ENCODE measurements at regions not wholly inside any gene's neighbourhood (a gene's known extent, or its start where the extent isn't known, plus 50 kb on each side); places are given as distances from the start of the nearest gene placed in this dataset.

GRCh38 chr18:24840051-24840450, 379.6 kb downstream of the HRH4 start:
- H3K4me3 ChIP-seq (replicated peaks; ENCODE audit: low read depth, low read length) = no peak overlapping the region
- no peak for TF ChIP-seq CTCF (IDR thresholded peaks at IDR 0.05; ENCODE audit: low read length, missing control alignments)
- no peak for DNase-seq (ENCODE audit: low read depth)

DNA sequence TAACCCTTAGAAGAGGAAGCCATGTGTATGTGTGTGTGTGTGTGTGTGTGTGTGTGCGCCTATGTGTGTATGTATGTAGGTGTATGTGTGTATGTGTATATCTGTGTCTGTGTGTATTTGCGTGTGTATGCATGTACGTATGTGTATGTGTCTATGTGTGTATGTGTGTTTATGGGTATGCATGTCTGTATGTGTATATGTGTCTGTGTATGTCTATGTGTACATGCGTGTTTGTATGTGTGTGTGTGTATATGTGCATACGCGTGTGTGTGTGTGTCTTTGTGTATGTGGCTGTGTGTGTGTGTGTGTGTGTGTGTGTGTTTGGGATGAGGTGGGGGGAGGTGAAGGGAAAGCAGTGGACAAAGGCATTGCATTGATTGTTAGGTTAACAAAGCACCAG, 380.2 kb downstream of the HRH4 start:
- H3K4me3 ChIP-seq (replicated peaks; ENCODE audit: low read depth, low read length) = no peak overlapping the region
- TF ChIP-seq CTCF (IDR thresholded peaks at IDR 0.05; ENCODE audit: low read length, missing control alignments) = no peak
- DNase-seq (ENCODE audit: low read depth) = no peak

GRCh38 chr18:24841536-24841935, 381.1 kb downstream of the HRH4 start:
- no peak overlapping the region for H3K4me3 ChIP-seq (replicated peaks; ENCODE audit: low read depth, low read length)
- TF ChIP-seq CTCF (IDR thresholded peaks at IDR 0.05; ENCODE audit: low read length, missing control alignments) = no peak
- DNase-seq (ENCODE audit: low read depth) = no peak

GRCh38 chr18:24843123-24843522, 382.7 kb downstream of the HRH4 start:
- TF ChIP-seq CTCF (IDR thresholded peaks at IDR 0.05; ENCODE audit: low read length, missing control alignments) = no peak
- no peak for DNase-seq (ENCODE audit: low read depth)
- H3K4me3 ChIP-seq (replicated peaks; ENCODE audit: low read depth, low read length) = no peak overlapping the region

GRCh38 chr18:24846138-24846537, 385.7 kb downstream of the HRH4 start:
- no peak for TF ChIP-seq CTCF (IDR thresholded peaks at IDR 0.05; ENCODE audit: low read length, missing control alignments)
- no peak for DNase-seq (ENCODE audit: low read depth)

DNA sequence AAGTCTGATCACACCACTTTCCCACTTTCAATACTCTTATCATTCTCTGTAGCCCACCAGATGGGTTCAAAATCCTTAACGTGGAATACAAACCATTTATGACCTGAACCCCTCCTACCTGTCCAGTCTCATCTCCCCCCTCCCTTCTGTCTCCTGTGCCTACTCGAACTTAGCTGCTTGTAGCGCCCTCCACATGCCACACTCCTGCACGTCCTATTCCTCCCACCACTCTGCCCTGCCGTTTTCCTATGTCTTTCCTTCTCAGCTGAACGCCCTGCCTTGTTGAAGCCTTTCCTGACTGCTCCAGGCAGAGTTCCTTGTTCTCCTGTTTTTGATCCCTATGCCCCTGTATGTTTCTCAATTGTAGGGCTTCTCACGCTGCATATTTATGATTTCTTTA, 390.1 kb downstream of the HRH4 start:
- no peak for DNase-seq (ENCODE audit: low read depth)
- no peak overlapping the region for H3K4me3 ChIP-seq (replicated peaks; ENCODE audit: low read depth, low read length)
- TF ChIP-seq CTCF (IDR thresholded peaks at IDR 0.05; ENCODE audit: low read length, missing control alignments) = no peak

More at GRCh38 chr18:24846138-24846537, 385.7 kb downstream of the HRH4 start:
- no peak overlapping the region for H3K4me3 ChIP-seq (replicated peaks; ENCODE audit: low read depth, low read length)

GRCh38 chr18:24853076-24853475, 392.6 kb downstream of the HRH4 start:
- TF ChIP-seq CTCF (IDR thresholded peaks at IDR 0.05; ENCODE audit: low read length, missing control alignments) = no peak
- H3K4me3 ChIP-seq (replicated peaks; ENCODE audit: low read depth, low read length) = no peak overlapping the region
- no peak for DNase-seq (ENCODE audit: low read depth)

All from fibroblast of pulmonary artery (primary cell).